GM20000 (cell line): ENCODE measurements at regions not wholly inside any gene's neighbourhood (a gene's known extent, or its start where the extent isn't known, plus 50 kb on each side); places are given as distances from the start of the nearest gene placed in this dataset.
"Not testable (repeated sequence)": the region's sequence is repeated elsewhere in the genome, so short reads cannot be mapped to it uniquely, and the experiment has no call there.

Experiments used
- DNase-seq: peaks from one replicate; pipeline ENCODE4 v3.0.0; 2012; ENCODE audit warnings: low spot score
- CTCF ChIP-seq: IDR thresholded peaks from 2 replicates; pipeline ENCODE4 v1.5.1; 2012; ENCODE audit warnings: mild to moderate bottlenecking, control low read depth; ENCODE audit errors: extremely low read depth, missing control alignments

- no peak for DNase-seq
- TF ChIP-seq CTCF, result no peak
These were observed 813.0 kb downstream of the TRAM1L1 start for GRCh38 chr4:116272336-116272735.

- DNase-seq, result not testable (repeated sequence)
These were observed 824.4 kb downstream of the TRAM1L1 start for GRCh38 chr4:116260931-116261330.

- no peak for TF ChIP-seq CTCF
- no peak for DNase-seq
These were observed 840.6 kb downstream of the TRAM1L1 start for GRCh38 chr4:116244771-116245170.

- TF ChIP-seq CTCF, result no peak
- DNase-seq, result no peak
These were observed 841.9 kb downstream of the TRAM1L1 start for GRCh38 chr4:116243431-116243830.

GRCh38 chr4:116233971-116234370 is 851.4 kb downstream of the TRAM1L1 start:
- DNase-seq, result no peak
- TF ChIP-seq CTCF, result no peak

- not testable (repeated sequence) for DNase-seq
These were observed 853.4 kb downstream of the TRAM1L1 start for GRCh38 chr4:116231999-116232398.

GRCh38 chr4:116229420-116229819 is 856.0 kb downstream of the TRAM1L1 start:
- no peak for DNase-seq
- TF ChIP-seq CTCF, result no peak

- DNase-seq, result no peak
- TF ChIP-seq CTCF, result no peak
These were observed 862.2 kb downstream of the TRAM1L1 start for GRCh38 chr4:116223040-116223732.

- TF ChIP-seq CTCF, result no peak
- DNase-seq, result no peak
These were observed 867.6 kb downstream of the TRAM1L1 start for GRCh38 chr4:116217781-116218180.
